Loucy (cell line): ENCODE measurements at regions not wholly inside any gene's neighbourhood (a gene's known extent, or its start where the extent isn't known, plus 50 kb on each side); places are given as distances from the start of the nearest gene placed in this dataset.

Experiments
- H2AFZ ChIP-seq: fragments of 200-600 bp; sonication (generic); 2 replicates; pipeline ENCODE4 v1.6.0; 2016; ENCODE audit warnings: antibody characterized with exemption, mild to moderate bottlenecking, low read length, moderate library complexity
- H3F3A ChIP-seq: fragments of 200-600 bp; 2 replicates; pipeline ENCODE4 v1.6.0; 2016; ENCODE audit warnings: antibody characterized with exemption, low read depth, mild to moderate bottlenecking
- H3K27me3 ChIP-seq: fragments of 200-600 bp; sonication (generic); 2 replicates; pipeline ENCODE4 v1.6.1; 2014; ENCODE audit warnings: low read length, mild to moderate bottlenecking; ENCODE audit not compliant: insufficient read depth, poor library complexity, severe bottlenecking
- H3K36me3 ChIP-seq: fragments of 200-600 bp; sonication (generic); 2 replicates; pipeline ENCODE4 v1.6.1; 2016; ENCODE audit warnings: low read length; ENCODE audit not compliant: insufficient read depth
- H3K4me1 ChIP-seq: fragments of 200-600 bp; sonication (generic); 2 replicates; pipeline ENCODE4 v1.5.1; 2014; ENCODE audit warnings: low read length, mild to moderate bottlenecking; ENCODE audit not compliant: insufficient read depth, poor library complexity, severe bottlenecking
- H3K4me2 ChIP-seq: fragments of 200-600 bp; sonication (generic); 2 replicates; pipeline ENCODE4 v1.6.0; 2014; ENCODE audit warnings: antibody characterized with exemption, low read length, low read depth, mild to moderate bottlenecking; ENCODE audit not compliant: poor library complexity, severe bottlenecking
- H3K4me3 ChIP-seq: fragments of 200-600 bp; sonication (generic); 2 replicates; pipeline ENCODE4 v1.5.1; 2014; ENCODE audit warnings: low read length, mild to moderate bottlenecking, mixed read lengths; ENCODE audit not compliant: poor library complexity, severe bottlenecking
- H3K79me2 ChIP-seq: fragments of 200-600 bp; sonication (generic); 2 replicates; pipeline ENCODE4 v1.6.1; 2014; ENCODE audit warnings: low read length; ENCODE audit not compliant: insufficient read depth
- H3K9ac ChIP-seq: fragments of 200-600 bp; sonication (generic); 2 replicates; pipeline ENCODE4 v1.6.0; 2014; ENCODE audit warnings: mild to moderate bottlenecking, low read depth, low read length, moderate library complexity; ENCODE audit not compliant: poor library complexity, severe bottlenecking
- H3K9me2 ChIP-seq: fragments of 200-600 bp; sonication (generic); replicated peaks from 2 replicates; pipeline ENCODE4 v1.6.1; 2016; ENCODE audit warnings: low read depth, low read length, mixed read lengths
- H3K9me3 ChIP-seq: fragments of 200-600 bp; sonication (generic); 2 replicates; pipeline ENCODE4 v1.6.1; 2014; ENCODE audit warnings: mild to moderate bottlenecking, antibody characterized with exemption, low read length, low read depth; ENCODE audit not compliant: insufficient read depth
- H4K20me1 ChIP-seq: fragments of 200-600 bp; sonication (generic); 2 replicates; pipeline ENCODE4 v1.6.0; 2014; ENCODE audit warnings: antibody characterized with exemption, low read length, mild to moderate bottlenecking; ENCODE audit not compliant: insufficient read depth, poor library complexity, severe bottlenecking
- CTCF ChIP-seq: fragments of 200-600 bp; sonication (generic); conservative IDR thresholded peaks from 2 replicates; pipeline ENCODE4 v1.5.1; 2014; ENCODE audit warnings: mild to moderate bottlenecking, antibody characterized with exemption, low read length
- EZH2phosphoT487 ChIP-seq: fragments of 200-600 bp; IDR thresholded peaks from 2 replicates; pipeline ENCODE4 v1.6.1; 2018; ENCODE audit warnings: antibody characterized with exemption, mild to moderate bottlenecking, moderate library complexity, borderline replicate concordance

- Histone ChIP-seq H3K9ac (no peak overlapping the region), H3K27me3 (no peaks in the 10 kb centered on the region), H3K36me3 (no peaks in the 10 kb centered on the region), H4K20me1 (no peaks in the 10 kb centered on the region), H2AFZ (no peak overlapping the region), H3K9me2 (no peaks in the 10 kb centered on the region), H3K9me3 (no peaks in the 10 kb centered on the region), H3K4me3 (no peak overlapping the region), H3K79me2 (no peaks in the 10 kb centered on the region), H3K4me2 (no peak overlapping the region), H3F3A (no peaks in the 10 kb centered on the region), H3K4me1 (no peaks in the 10 kb centered on the region)
- TF ChIP-seq EZH2phosphoT487: no peak
- no peak for TF ChIP-seq CTCF
Observed at GRCh38 chr12:125424909-125425308, 359.7 kb downstream of the AACS start.

DNA sequence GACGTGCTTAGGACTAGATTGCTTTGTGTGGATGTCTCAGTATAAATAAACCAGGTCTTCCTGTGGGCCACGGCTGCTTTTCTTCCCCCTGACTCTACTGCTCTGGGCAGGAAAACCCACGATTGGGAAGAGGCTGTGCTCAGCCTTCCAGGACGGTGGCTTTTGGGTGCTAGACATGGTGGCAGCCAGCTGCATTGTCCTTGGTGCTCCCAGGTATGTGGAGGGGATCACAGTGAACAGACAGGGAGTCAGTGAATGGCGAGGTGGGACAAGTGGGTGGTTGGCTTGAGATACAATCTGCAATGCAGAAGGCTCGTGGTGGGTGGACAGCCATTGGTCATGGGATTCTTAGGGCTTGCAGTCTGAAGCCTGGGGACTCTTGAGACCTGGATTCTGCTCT, 366.3 kb downstream of the AACS start:
- Histone ChIP-seq H2AFZ (no peak overlapping the region), H3K36me3 (no peaks in the 10 kb centered on the region), H3K9me3 (peaks cover 5% of the 10 kb centered on the region; the same call in 1 of the 2 replicates), H4K20me1 (no peaks in the 10 kb centered on the region), H3K79me2 (no peaks in the 10 kb centered on the region), H3F3A (no peaks in the 10 kb centered on the region), H3K4me1 (no peaks in the 10 kb centered on the region), H3K27me3 (no peaks in the 10 kb centered on the region), H3K9ac (no peak overlapping the region), H3K4me2 (no peak overlapping the region), H3K4me3 (no peak overlapping the region), H3K9me2 (no peaks in the 10 kb centered on the region)
- TF ChIP-seq EZH2phosphoT487: no peak
- no peak for TF ChIP-seq CTCF

DNA sequence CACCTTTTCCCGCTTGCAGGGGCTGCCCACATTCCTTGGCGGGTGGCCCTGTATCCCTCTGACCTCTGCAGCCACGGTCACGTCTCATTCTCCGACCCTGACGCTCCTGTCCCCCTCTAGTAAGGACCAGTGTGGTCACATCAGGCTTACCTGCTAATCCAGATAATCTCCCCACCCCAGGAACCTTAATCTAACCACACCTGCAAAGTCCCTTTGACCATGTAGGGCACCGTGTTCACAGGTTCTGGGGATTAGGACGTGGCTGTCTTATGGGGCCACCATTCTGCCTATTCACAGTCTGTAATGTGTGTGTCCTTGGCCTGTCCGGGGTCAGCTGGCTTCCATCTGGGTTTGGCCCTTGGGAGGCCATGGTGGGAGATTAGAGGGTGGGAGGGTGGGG, 368.9 kb downstream of the AACS start:
- H3K4me1 ChIP-seq: no peaks in the 10 kb centered on the region
- no peak overlapping the region for H2AFZ ChIP-seq
- no peaks in the 10 kb centered on the region for H3F3A ChIP-seq
- no peaks in the 10 kb centered on the region for H3K27me3 ChIP-seq
- H3K79me2 ChIP-seq: no peaks in the 10 kb centered on the region
- peaks cover 5% of the 10 kb centered on the region; the same call in 1 of the 2 replicates for H3K9me3 ChIP-seq
- H3K9ac ChIP-seq: no peak overlapping the region
- no peak overlapping the region for H3K4me2 ChIP-seq
- TF ChIP-seq CTCF (no peak), EZH2phosphoT487 (no peak)
- no peaks in the 10 kb centered on the region for H4K20me1 ChIP-seq
- H3K9me2 ChIP-seq: no peaks in the 10 kb centered on the region
- H3K4me3 ChIP-seq: no peak overlapping the region
- no peaks in the 10 kb centered on the region for H3K36me3 ChIP-seq
